Kidney (tissue), 13 donors: ENCODE measurements at regions not wholly inside any gene's neighbourhood (a gene's known extent, or its start where the extent isn't known, plus 50 kb on each side); places are given as distances from the start of the nearest gene placed in this dataset.
A peak's percentile ranks its signal among the peaks of the same experiment; 100 is the strongest.

Experiments
- DNase-seq, 5 donors: peaks; one replicate each; pipeline ENCODE4 v3.0.0-alpha.2; 2013 to 2020
- FAIRE-seq: peaks from 2 replicates; lab custom pipeline; 2012; peaks lifted over from hg19 to GRCh38; lab: Jason Lieb, UNC
- H3K27ac ChIP-seq, 2 donors: one replicate each; pipeline ENCODE4 v1.7.0; 2013; ENCODE audit warnings: low read depth in 2 of 2, low read length in 2 of 2, inconsistent platforms in 1 of 2
- H3K27me3 ChIP-seq: one replicate; pipeline ENCODE4 v1.7.1; 2013; ENCODE audit warnings: low read length, inconsistent platforms; ENCODE audit not compliant: control insufficient read depth, insufficient read depth
- H3K36me3 ChIP-seq, 3 donors: one replicate each; pipeline versions ENCODE4 v1.7.0 to v1.7.1; 2013; ENCODE audit warnings: low read length in 3 of 3, control low read depth in 1 of 3, inconsistent platforms in 1 of 3; ENCODE audit not compliant: insufficient read depth in 3 of 3, control insufficient read depth in 2 of 3
- H3K4me1 ChIP-seq, 3 donors: one replicate each; pipeline versions ENCODE4 v1.7.0 to v1.7.1; 2013; ENCODE audit warnings: low read length in 3 of 3, inconsistent platforms in 1 of 3, low read depth in 1 of 3; ENCODE audit not compliant: control insufficient read depth in 2 of 3, insufficient read depth in 2 of 3
- H3K4me3 ChIP-seq, 3 donors: one replicate each; pipeline versions ENCODE4 v1.7.0 to v1.8.1; 2013; ENCODE audit warnings: low read length in 3 of 3, control low read depth in 1 of 3, inconsistent platforms in 1 of 3
- H3K9ac ChIP-seq, 3 donors: one replicate each; pipeline versions ENCODE4 v1.7.0 to v1.7.1; 2013; ENCODE audit warnings: low read length in 3 of 3, control low read depth in 1 of 3, inconsistent platforms in 1 of 3
- H3K9me3 ChIP-seq, 3 donors: one replicate each; pipeline versions ENCODE4 v1.7.0 to v1.7.1; 2013; ENCODE audit warnings: low read length in 3 of 3, control low read depth in 1 of 3, inconsistent platforms in 1 of 3; ENCODE audit not compliant: control insufficient read depth in 2 of 3, insufficient read depth in 1 of 3
- CTCF ChIP-seq: IDR thresholded peaks from 3 replicates; pipeline ENCODE4 v1.5.1; 2012; ENCODE audit warnings: mild to moderate bottlenecking, moderate library complexity, borderline replicate concordance; ENCODE audit not compliant: insufficient read depth; ENCODE audit errors: extremely low read depth
- intact Hi-C: fragments of 100-400 bp; cut with DNase I; formaldehyde crosslinking; loops from one replicate; pipeline ENCODE4 v1.11.1; 2022
- donor health status: control.
- donor health status: control.
- donor health status: control.
- donor health status: control.
- donor health status: control.
- donor health status: DM: yes; HTN: yes; CAD: no.
- donor health status: Normal renal cell carcinoma (clear cell type).

GRCh38 chr11:45560913-45561281, 104.5 kb downstream of the CHST1 start:
- H3K36me3 ChIP-seq, result no peaks in the 10 kb centered on the region
- FAIRE-seq (no peak), DNase-seq (peak in 3 of 5 donors; percentile 19 to 33 (median 31))
- H3K4me3 ChIP-seq, result no peak overlapping the region
- no peak overlapping the region for H3K27ac ChIP-seq
- TF ChIP-seq CTCF, result no peak
- H3K9ac ChIP-seq, result no peak overlapping the region
- H3K9me3 ChIP-seq, result no peaks in the 10 kb centered on the region
- intact Hi-C loops, result no loop called here
- no peaks in the 10 kb centered on the region for H3K27me3 ChIP-seq
- no peaks in the 10 kb centered on the region for H3K4me1 ChIP-seq

- no peaks in the 10 kb centered on the region for H3K27me3 ChIP-seq
- H3K9ac ChIP-seq, result no peak overlapping the region
- FAIRE-seq, result no peak
- no peak overlapping the region for H3K4me3 ChIP-seq
- peak in 2 of 5 donors; percentile 26 to 45 for DNase-seq
- H3K4me1 ChIP-seq, result no peaks in the 10 kb centered on the region
- no peak for TF ChIP-seq CTCF
- H3K27ac ChIP-seq, result no peak overlapping the region
- no peaks in the 10 kb centered on the region for H3K36me3 ChIP-seq
- H3K9me3 ChIP-seq, result no peaks in the 10 kb centered on the region
- intact Hi-C loops, result no loop called here
Measured at GRCh38 chr11:45560155-45560912, 105.1 kb downstream of the CHST1 start.

- TF ChIP-seq CTCF, result no peak
- Histone ChIP-seq H3K4me1 (no peaks in the 10 kb centered on the region), H3K9ac (no peak overlapping the region), H3K27me3 (no peaks in the 10 kb centered on the region), H3K9me3 (no peaks in the 10 kb centered on the region), H3K27ac (no peak overlapping the region), H3K36me3 (no peaks in the 10 kb centered on the region), H3K4me3 (no peak overlapping the region)
- FAIRE-seq (no peak), DNase-seq (no peak)
- intact Hi-C loops, result no loop called here
Measured at GRCh38 chr11:45556851-45557707, 108.3 kb downstream of the CHST1 start.
